ENCODE measurements at regions not wholly inside any gene's neighbourhood (a gene's known extent, or its start where the extent isn't known, plus 50 kb on each side); places are given as distances from the start of the nearest gene placed in this dataset.
"Not testable (repeated sequence)": the region's sequence is repeated elsewhere in the genome, so short reads cannot be mapped to it uniquely, and the experiment has no call there.

GRCh38 chr3:65030847-65031463 lies 343.2 kb upstream of the ADAMTS9 start:
- DNase-seq, result peak; percentile 27

- no peak for DNase-seq
Observed at GRCh38 chr3:65030014-65030627, 342.3 kb upstream of the ADAMTS9 start.

GRCh38 chr3:65029130-65029529 lies 341.3 kb upstream of the ADAMTS9 start:
- no peak for DNase-seq

GRCh38 chr3:65028024-65028423 lies 340.2 kb upstream of the ADAMTS9 start:
- no peak for DNase-seq

- no peak for DNase-seq
Observed at GRCh38 chr3:65027335-65027734, 339.5 kb upstream of the ADAMTS9 start.

- DNase-seq, result no peak
Observed at GRCh38 chr3:65026151-65026550, 338.4 kb upstream of the ADAMTS9 start.

GRCh38 chr3:65024148-65024547 lies 336.3 kb upstream of the ADAMTS9 start:
- DNase-seq, result no peak

GRCh38 chr3:65020281-65021160 lies 332.7 kb upstream of the ADAMTS9 start:
- no peak for DNase-seq

- DNase-seq, result no peak
Observed at GRCh38 chr3:65019443-65020055, 331.7 kb upstream of the ADAMTS9 start.

- DNase-seq, result no peak
Observed at GRCh38 chr3:65018801-65019200, 331.0 kb upstream of the ADAMTS9 start.

GRCh38 chr3:65017359-65017758 lies 329.6 kb upstream of the ADAMTS9 start:
- DNase-seq, result no peak

GRCh38 chr3:65015711-65016110 lies 327.9 kb upstream of the ADAMTS9 start:
- no peak for DNase-seq

GRCh38 chr3:65013053-65013452 lies 325.3 kb upstream of the ADAMTS9 start:
- DNase-seq, result no peak

- no peak for DNase-seq
Observed at GRCh38 chr3:65006300-65006739, 318.5 kb upstream of the ADAMTS9 start.

GRCh38 chr3:65005486-65005885 lies 317.7 kb upstream of the ADAMTS9 start:
- DNase-seq, result no peak

GRCh38 chr3:65004795-65005295 lies 317.0 kb upstream of the ADAMTS9 start:
- DNase-seq, result no peak

- no peak for DNase-seq
Observed at GRCh38 chr3:65004306-65004705, 316.5 kb upstream of the ADAMTS9 start.

- not testable (repeated sequence) for DNase-seq
Observed at GRCh38 chr3:65001119-65001518, 313.3 kb upstream of the ADAMTS9 start.

GRCh38 chr3:64998317-64998716 lies 310.5 kb upstream of the ADAMTS9 start:
- DNase-seq, result no peak

GRCh38 chr3:64995857-64996551 lies 308.2 kb upstream of the ADAMTS9 start:
- DNase-seq, result no peak

GRCh38 chr3:64993781-64994180 lies 306.0 kb upstream of the ADAMTS9 start:
- DNase-seq, result no peak

GRCh38 chr3:64992530-64993285 lies 304.9 kb upstream of the ADAMTS9 start:
- no peak for DNase-seq

Measured in activated CD4-positive, alpha-beta T cell treated with anti-CD3 and anti-CD28 coated beads, Interleukin-2, Interleukin-6, amounts not matched to agents 100 ng/mL and 50 ng/mL, durations not matched to agents 16 hours and 8 hours (primary cell).